GM19035 (cell line): ENCODE measurements at regions not wholly inside any gene's neighbourhood (a gene's known extent, or its start where the extent isn't known, plus 50 kb on each side); places are given as distances from the start of the nearest gene placed in this dataset.

Experiments
- ATAC-seq: cut with Tn5 transposase; IDR thresholded peaks from one replicate; pipeline ENCODE4 v1.9.1; 2021; ENCODE audit not compliant: unreplicated experiment

- no peak for ATAC-seq
These were observed 225.7 kb downstream of the DPH6 start for GRCh38 chr15:35320158-35320780.

GRCh38 chr15:35319354-35319753 lies 226.6 kb downstream of the DPH6 start:
- no peak for ATAC-seq

DNA sequence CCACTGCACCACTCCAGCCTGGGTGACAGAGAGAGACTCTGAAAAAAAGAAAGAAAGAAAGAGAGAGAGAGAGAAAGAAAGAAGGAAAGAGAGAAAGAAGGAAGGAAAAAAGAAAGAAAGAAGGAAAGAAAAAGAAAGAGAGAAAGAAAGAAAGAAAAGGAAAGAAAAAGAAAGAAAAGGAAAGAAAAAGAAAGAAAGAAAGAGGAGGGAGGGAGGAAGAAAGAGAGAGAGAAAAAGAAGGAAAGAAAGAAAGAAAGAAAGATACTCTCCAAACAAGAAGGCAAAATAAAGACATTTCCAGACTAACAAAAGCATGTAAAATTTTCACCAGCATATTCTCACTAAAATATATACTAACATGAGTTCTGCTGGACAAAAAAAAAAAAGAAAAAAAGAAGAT lies 228.7 kb downstream of the DPH6 start:
- ATAC-seq = no peak

GRCh38 chr15:35312344-35312743 lies 227.2 kb upstream of the NANOGP8 start:
- no peak for ATAC-seq

GRCh38 chr15:35311615-35312014 lies 226.5 kb upstream of the NANOGP8 start:
- no peak for ATAC-seq

DNA sequence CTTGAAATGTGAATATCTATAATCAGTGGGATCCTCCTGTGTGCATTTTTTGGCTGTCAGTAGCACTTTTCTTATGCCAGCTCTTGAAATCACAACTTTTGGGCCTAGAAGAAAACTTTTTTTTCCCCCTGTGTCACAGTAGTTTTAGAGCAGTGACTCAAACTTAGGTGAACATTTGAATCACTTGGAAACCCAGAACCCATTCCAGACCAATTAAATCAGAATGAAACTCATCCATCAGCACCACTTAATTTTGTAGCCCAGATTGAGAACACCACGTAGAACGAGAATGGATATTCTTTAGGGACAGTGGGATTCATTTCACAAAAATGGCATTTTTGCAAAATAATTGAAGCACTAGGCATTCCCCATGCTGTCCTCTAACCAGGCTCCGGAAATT lies 224.8 kb upstream of the NANOGP8 start:
- no peak for ATAC-seq

- no peak for ATAC-seq
These were observed 223.7 kb upstream of the NANOGP8 start for GRCh38 chr15:35308802-35309201.

GRCh38 chr15:35307676-35308075 lies 222.6 kb upstream of the NANOGP8 start:
- no peak for ATAC-seq

DNA sequence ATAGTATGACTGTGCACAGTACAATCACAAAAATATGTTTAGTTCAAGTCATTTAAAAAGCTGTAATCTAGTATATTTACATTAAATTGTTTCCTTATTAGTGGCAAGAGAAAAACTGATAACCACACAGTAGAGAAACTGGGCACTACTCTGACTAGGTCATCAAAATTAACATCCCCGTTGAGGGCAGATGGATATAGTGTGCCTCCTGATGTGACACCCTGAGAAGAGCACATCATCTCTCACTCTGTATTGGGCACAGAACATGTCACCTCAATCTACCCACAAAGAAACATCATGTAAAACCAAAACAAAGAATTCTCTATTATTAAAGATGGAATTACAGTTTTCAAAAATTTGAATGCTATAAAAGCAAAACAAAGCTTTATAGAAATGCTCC lies 221.9 kb upstream of the NANOGP8 start:
- no peak for ATAC-seq

GRCh38 chr15:35306361-35306981 lies 221.4 kb upstream of the NANOGP8 start:
- no peak for ATAC-seq

GRCh38 chr15:35305946-35306345 lies 220.9 kb upstream of the NANOGP8 start:
- no peak for ATAC-seq

DNA sequence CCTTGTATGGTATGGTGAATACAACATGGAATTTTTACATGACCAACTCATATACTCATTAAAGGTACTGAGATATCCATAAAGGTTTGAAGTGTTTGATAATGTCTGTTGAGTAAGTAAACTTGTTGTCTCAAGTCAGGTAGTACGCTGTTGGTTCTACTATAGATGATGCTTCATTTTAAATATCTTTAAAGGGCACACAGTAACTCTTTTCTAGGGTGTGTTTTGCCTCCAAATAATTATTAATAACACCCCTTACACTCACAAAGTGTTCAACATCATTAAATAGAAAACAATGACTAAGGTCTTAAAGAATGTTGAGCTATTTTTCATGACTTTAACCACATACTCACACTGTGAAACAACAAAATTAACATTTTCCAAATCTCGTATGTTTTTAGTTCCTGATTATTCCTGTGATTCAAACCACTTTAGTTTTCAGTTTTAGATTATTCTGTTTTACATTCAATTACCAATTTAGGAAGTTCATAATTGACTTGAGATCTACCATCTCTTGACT lies 220.0 kb upstream of the NANOGP8 start:
- no peak for ATAC-seq

DNA sequence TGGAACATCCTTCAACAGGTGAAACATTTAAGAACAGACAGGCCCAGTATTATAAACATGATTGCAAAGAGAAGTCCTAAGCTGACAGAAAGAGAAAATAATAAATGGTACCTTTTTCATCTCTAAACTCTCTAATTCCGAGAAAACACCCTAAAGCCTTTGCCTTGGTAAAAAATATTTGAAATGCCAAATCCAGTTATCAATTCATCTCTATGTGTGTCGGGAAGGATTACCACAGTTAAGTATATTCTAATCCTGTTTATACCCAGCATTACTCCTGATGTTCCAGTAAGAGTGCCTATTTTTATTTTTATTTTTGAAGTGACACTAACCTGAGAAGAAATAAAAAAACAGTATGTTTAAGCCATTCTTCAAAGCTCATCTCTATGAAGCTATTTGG lies 219.3 kb upstream of the NANOGP8 start:
- ATAC-seq = no peak

DNA sequence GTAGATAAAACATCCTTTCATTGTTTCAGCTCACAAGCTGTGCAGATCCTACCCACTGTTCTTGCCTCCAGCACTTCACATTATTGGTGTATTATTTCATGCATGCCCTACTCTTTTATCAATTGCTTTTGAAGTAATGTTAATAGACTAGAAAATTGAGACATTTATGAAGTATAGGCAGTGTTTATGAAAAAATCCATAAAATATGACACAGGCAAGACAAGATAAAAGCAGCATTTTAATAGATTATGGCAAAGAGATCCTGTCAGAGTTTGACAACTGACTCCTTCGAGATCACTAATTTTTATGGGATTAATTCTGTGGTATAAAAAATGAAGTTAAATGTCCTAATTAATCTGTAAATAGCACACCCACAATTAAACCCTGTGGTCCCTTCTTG lies 217.2 kb upstream of the NANOGP8 start:
- no peak for ATAC-seq

DNA sequence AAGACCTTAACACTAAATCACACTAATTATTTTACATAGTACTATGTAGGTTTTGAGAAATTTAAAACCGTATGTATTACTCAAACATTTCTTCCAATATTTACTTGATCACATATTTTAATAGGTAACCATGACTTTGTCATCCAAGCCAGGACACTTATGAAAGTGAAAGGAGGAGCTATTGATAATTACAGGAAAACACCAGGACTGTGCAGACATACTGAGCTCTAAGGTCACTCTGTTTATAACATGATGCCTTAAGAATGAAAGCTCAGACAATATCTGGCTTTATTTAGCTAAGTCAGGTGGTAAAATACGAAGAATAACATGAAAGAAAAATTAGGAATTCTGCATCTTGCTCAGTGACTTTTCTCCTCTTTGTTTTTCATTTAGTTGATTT lies 216.0 kb upstream of the NANOGP8 start:
- no peak for ATAC-seq

DNA sequence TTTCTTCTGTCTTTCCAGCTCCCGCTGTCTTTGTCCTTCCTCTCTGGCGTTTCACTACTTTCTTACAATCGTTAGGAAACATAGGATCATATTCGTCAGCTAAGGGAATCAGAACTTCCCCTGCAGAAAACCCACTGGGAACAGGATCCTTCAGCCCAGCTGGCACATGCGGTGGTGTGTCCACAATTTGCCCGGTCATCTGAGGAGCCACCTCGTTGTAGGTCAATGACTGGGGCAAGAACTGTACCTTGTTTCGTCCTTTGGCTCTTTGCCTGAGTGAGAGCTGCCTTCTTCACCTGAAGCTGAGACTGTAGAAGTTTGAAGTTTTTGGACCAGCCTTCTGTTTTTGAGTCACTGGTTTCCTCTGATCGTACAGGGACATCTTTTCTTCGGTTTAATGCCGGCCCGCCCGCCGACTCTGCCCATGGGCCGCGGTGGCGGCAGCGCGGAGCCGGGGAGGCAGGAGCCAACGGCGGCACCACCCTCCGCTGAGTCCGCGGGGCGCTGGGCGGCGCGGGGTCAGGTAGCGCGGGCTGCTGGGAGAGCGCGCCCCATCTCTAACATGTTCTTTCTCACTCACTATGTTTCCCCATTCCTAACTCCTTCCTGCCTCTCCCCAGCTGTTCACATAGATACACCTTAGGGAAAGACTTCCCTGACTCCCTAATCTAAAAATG lies 214.1 kb upstream of the NANOGP8 start:
- no peak for ATAC-seq

GRCh38 chr15:35298509-35298908 lies 213.4 kb upstream of the NANOGP8 start:
- no peak for ATAC-seq

DNA sequence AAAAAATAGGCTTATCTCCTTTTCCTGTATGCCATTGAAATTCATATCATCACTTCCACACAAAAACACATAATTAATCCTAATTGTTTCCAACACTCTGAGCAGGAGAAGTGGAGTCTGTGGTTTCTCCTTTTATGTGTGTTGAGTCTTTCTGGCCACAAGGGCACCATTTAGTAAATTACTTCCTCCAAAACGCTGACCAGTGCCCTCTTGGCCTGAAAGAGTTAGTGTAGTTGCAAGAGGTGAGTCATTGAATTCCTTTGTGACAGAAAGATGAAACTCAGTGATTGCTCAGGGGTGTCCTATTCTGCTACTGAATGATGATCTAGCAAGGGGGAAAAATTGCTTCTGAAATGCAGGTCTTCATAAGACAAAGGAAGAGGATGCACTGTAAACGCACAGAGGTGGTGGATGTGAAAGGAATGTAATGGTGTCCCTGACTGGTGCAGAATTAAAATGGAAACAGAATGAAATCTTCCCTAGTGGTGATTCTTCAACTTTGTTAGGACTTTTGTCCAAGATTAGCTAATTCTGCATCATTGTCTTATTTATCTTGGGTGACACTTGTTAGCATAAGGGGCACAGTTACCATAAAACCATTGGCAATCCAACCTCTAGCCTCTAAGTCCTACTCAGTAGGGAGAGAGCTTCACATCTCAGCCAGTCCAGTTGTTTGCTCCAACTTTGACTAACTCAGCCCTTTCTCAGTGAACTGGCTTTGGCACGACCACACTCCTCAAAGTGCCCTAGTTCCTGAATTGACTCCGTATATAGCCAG lies 208.4 kb upstream of the NANOGP8 start:
- ATAC-seq = no peak

DNA sequence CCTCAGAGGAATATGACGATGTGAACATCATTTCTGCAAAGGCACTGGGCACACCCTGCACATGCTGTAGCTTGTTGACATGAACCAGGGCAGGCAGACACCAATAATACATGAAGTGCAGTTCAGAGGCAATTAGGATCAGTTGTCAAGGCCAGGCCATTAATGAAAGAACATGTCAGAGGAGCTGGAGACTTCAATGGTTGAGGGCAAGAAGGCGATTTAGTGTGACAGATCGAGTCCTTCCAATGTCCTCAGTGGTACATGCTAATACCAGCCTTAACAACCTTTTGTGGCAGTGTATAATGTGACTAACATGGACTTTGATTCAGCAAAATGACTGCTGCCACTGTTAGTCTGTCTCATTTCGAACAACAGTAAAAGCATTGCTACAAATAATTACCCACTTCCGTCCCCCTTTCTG lies 205.2 kb upstream of the NANOGP8 start:
- no peak for ATAC-seq

- no peak for ATAC-seq
These were observed 204.0 kb upstream of the NANOGP8 start for GRCh38 chr15:35289024-35289617.

GRCh38 chr15:35288580-35288979 lies 203.5 kb upstream of the NANOGP8 start:
- ATAC-seq = no peak
